ENCODE measurements at regions not wholly inside any gene's neighbourhood (a gene's known extent, or its start where the extent isn't known, plus 50 kb on each side); places are given as distances from the start of the nearest gene placed in this dataset.
"Not testable (repeated sequence)": the region's sequence is repeated elsewhere in the genome, so short reads cannot be mapped to it uniquely, and the experiment has no call there.

DNA sequence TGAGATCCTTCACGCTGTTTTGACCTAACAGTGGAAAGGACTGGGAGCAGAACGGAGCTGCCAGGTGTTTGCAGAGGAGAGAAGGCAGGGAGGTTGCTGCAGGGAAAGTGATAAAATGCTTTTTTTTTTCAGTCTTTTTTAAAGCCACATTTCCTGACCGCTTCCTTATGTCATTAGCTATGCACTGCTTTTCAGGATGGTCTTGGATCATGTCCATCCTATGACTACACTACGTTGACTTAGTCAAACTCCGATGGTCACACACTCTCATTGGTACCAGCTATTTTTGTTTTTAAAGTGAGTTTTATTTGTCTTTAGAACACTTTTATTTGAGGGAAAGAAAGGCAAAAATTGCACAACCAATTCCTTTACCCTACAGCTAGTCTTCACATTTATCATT lies 89.2 kb upstream of the EXOC2 start:
- Histone ChIP-seq H3K27ac (no peak overlapping the region), H3K4me3 (no peak overlapping the region), H3K4me1 (replicated peaks) (no peaks in the 10 kb centered on the region), H3K36me3 (no peaks in the 10 kb centered on the region), H3K9me3 (replicated peaks) (no peaks in the 10 kb centered on the region), H3K27me3 (replicated peaks) (no peaks in the 10 kb centered on the region)
- DNase-seq (ENCODE audit: low read depth in 1 of 2, low spot score in 2 of 2), result no peak

DNA sequence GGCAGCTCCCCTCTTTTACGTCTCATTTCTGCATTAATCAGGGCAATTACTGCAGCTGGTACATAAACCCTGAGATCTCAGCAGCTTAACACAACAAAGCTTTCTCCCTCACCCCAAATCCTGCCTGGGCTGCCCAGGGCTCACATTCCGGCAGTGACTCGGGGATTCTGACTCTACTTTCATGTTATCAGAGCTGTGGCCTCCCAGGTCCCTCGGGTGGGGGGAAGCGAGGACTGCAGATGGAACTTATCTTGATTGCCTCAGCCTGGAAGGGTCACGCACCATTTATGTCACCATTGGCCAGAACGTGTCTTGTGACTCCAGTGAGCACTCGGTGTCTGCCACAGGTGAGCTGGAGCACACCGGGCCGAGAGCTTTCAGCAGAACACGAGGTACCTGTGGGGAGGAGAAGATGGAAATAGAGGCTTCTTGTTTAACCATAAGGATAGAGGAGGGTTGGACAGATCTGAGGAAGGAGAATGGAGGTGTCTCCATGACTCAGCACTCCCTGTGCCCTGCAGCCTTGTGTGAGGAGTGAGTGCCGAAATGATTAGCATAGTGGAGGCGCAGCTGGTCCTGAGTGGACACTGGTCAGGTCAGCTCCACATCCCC lies 88.5 kb upstream of the EXOC2 start:
- DNase-seq (ENCODE audit: low read depth in 1 of 2, low spot score in 2 of 2), result no peak
- no peaks in the 10 kb centered on the region for H3K27me3 ChIP-seq (replicated peaks)
- H3K4me1 ChIP-seq (replicated peaks), result peaks cover 1% of the 10 kb centered on the region
- H3K27ac ChIP-seq, result no peak overlapping the region
- no peak overlapping the region for H3K4me3 ChIP-seq
- H3K9me3 ChIP-seq (replicated peaks), result no peaks in the 10 kb centered on the region
- H3K36me3 ChIP-seq, result no peaks in the 10 kb centered on the region

- no peaks in the 10 kb centered on the region for H3K9me3 ChIP-seq (replicated peaks)
- no peak overlapping the region for H3K27ac ChIP-seq
- H3K4me1 ChIP-seq (replicated peaks), result peaks cover 6% of the 10 kb centered on the region
- H3K27me3 ChIP-seq (replicated peaks), result no peaks in the 10 kb centered on the region
- H3K36me3 ChIP-seq, result no peaks in the 10 kb centered on the region
- H3K4me3 ChIP-seq, result no peak overlapping the region
- DNase-seq (ENCODE audit: low read depth in 1 of 2, low spot score in 2 of 2), result no peak
Measured at GRCh38 chr6:780706-781105, 87.8 kb upstream of the EXOC2 start.

DNA sequence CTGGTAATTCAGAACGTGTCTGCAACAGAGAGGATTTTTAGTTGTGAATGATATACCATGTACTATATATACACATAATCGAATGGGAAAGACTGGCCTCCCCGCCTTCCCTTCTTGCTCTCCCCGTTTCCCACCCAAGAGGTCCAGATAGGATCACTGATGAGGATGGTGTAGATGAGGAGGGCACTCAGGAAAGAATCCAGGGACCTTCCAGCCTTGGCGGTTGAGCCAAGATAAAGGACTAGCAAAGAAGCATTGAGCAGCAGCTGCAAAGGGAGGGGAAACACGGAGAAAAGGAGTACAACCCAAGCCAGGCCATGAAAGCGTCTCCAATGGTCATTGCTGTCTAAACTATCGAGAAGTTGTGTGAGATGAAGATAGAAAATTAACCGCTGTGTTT lies 84.0 kb upstream of the EXOC2 start:
- no peak overlapping the region for H3K27ac ChIP-seq
- no peaks in the 10 kb centered on the region for H3K9me3 ChIP-seq (replicated peaks)
- H3K27me3 ChIP-seq (replicated peaks), result no peaks in the 10 kb centered on the region
- H3K4me3 ChIP-seq, result no peak overlapping the region
- no peaks in the 10 kb centered on the region for H3K36me3 ChIP-seq
- no peak for DNase-seq (ENCODE audit: low read depth in 1 of 2, low spot score in 2 of 2)
- H3K4me1 ChIP-seq (replicated peaks), result peaks cover 6% of the 10 kb centered on the region

GRCh38 chr6:776528-776931 lies 83.6 kb upstream of the EXOC2 start:
- no peaks in the 10 kb centered on the region for H3K9me3 ChIP-seq (replicated peaks)
- 0 out of 2 replicates have a peak overlapping the region, but pooled peaks have one; percentile 3 for H3K27ac ChIP-seq
- peaks cover 6% of the 10 kb centered on the region for H3K4me1 ChIP-seq (replicated peaks)
- H3K36me3 ChIP-seq, result no peaks in the 10 kb centered on the region
- no peak for DNase-seq (ENCODE audit: low read depth in 1 of 2, low spot score in 2 of 2)
- H3K27me3 ChIP-seq (replicated peaks), result no peaks in the 10 kb centered on the region
- H3K4me3 ChIP-seq, result no peak overlapping the region

- H3K4me3 ChIP-seq, result no peak overlapping the region
- H3K27ac ChIP-seq, result no peak overlapping the region
- peak in 1 of 2 experiments; percentile 34 for DNase-seq (ENCODE audit: low read depth in 1 of 2, low spot score in 2 of 2)
- H3K36me3 ChIP-seq, result no peaks in the 10 kb centered on the region
- H3K27me3 ChIP-seq (replicated peaks), result no peaks in the 10 kb centered on the region
- peaks cover 6% of the 10 kb centered on the region for H3K4me1 ChIP-seq (replicated peaks)
- H3K9me3 ChIP-seq (replicated peaks), result no peaks in the 10 kb centered on the region
Measured at GRCh38 chr6:775863-776262, 82.9 kb upstream of the EXOC2 start.

- not testable (repeated sequence) for DNase-seq (ENCODE audit: low read depth in 1 of 2, low spot score in 2 of 2); H3K4me1 ChIP-seq (replicated peaks); H3K36me3 ChIP-seq; H3K27me3 ChIP-seq (replicated peaks); H3K27ac ChIP-seq; H3K9me3 ChIP-seq (replicated peaks); H3K4me3 ChIP-seq
Measured at GRCh38 chr6:771683-772082, 78.7 kb upstream of the EXOC2 start.

GRCh38 chr6:767755-768512 lies 75.0 kb upstream of the EXOC2 start:
- no peaks in the 10 kb centered on the region for H3K4me1 ChIP-seq (replicated peaks)
- peaks cover 3% of the 10 kb centered on the region for H3K36me3 ChIP-seq
- H3K9me3 ChIP-seq (replicated peaks), result peaks cover 2% of the 10 kb centered on the region; the same call in 1 of the 2 replicates
- H3K27ac ChIP-seq, result no peak overlapping the region
- no peak overlapping the region for H3K4me3 ChIP-seq
- DNase-seq (ENCODE audit: low read depth in 1 of 2, low spot score in 2 of 2), result no peak
- H3K27me3 ChIP-seq (replicated peaks), result no peaks in the 10 kb centered on the region

GRCh38 chr6:766625-767024 lies 73.7 kb upstream of the EXOC2 start:
- no peak for DNase-seq (ENCODE audit: low read depth in 1 of 2, low spot score in 2 of 2)
- Histone ChIP-seq H3K36me3 (peaks cover 3% of the 10 kb centered on the region), H3K4me3 (no peak overlapping the region), H3K27me3 (replicated peaks) (no peaks in the 10 kb centered on the region), H3K4me1 (replicated peaks) (peaks cover 10% of the 10 kb centered on the region), H3K27ac (no peak overlapping the region), H3K9me3 (replicated peaks) (peaks cover 2% of the 10 kb centered on the region; the same call in 1 of the 2 replicates)

DNA sequence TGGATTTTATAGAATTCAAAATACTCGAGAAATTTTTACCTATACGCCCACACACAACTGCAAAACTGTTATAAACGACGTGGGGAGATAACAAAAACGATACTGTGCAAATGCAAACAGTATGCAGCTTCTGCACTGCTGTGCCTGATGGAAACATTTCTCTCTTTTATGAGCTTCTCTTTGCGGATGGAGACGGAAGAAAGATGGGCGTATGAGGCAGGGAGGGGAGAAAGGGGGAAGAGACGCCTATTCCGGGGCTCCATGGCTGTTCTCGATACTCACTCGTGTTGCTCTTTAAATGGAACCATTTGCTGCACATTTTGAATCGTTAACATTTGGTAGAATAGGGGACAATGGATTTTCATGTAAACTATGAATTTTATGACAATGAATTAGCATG lies 69.1 kb upstream of the EXOC2 start:
- DNase-seq (ENCODE audit: low read depth in 1 of 2, low spot score in 2 of 2), result no peak
- peak overlapping the region; percentile 33 for H3K4me3 ChIP-seq

GRCh38 chr6:760982-761955 lies 68.3 kb upstream of the EXOC2 start:
- H3K27me3 ChIP-seq (replicated peaks), result no peaks in the 10 kb centered on the region
- DNase-seq (ENCODE audit: low read depth in 1 of 2, low spot score in 2 of 2), result peak; percentile 80 to 88
- peak overlapping the region; percentile 33 for H3K4me3 ChIP-seq

More for the DNA sequence above, 69.1 kb upstream of the EXOC2 start:
- Histone ChIP-seq H3K27ac (peak overlapping the region; percentile 60; the same call in 1 of the 2 replicates), H3K27me3 (replicated peaks) (no peaks in the 10 kb centered on the region), H3K36me3 (0 out of 2 replicates have a peak, but pooled peaks cover 3% of the 10 kb centered on the region), H3K9me3 (replicated peaks) (no peaks in the 10 kb centered on the region), H3K4me1 (replicated peaks) (peaks cover 21% of the 10 kb centered on the region)

GRCh38 chr6:759729-760128 lies 66.8 kb upstream of the EXOC2 start:
- DNase-seq (ENCODE audit: low read depth in 1 of 2, low spot score in 2 of 2), result no peak
- Histone ChIP-seq H3K9me3 (replicated peaks) (no peaks in the 10 kb centered on the region), H3K36me3 (0 out of 2 replicates have a peak, but pooled peaks cover 4% of the 10 kb centered on the region), H3K27me3 (replicated peaks) (no peaks in the 10 kb centered on the region), H3K4me3 (no peak overlapping the region), H3K27ac (no peak overlapping the region), H3K4me1 (replicated peaks) (peaks cover 21% of the 10 kb centered on the region)

More at GRCh38 chr6:760982-761955, 68.3 kb upstream of the EXOC2 start:
- H3K27ac ChIP-seq, result peak overlapping the region; percentile 60
- no peaks in the 10 kb centered on the region for H3K9me3 ChIP-seq (replicated peaks)
- H3K4me1 ChIP-seq (replicated peaks), result peaks cover 21% of the 10 kb centered on the region
- 0 out of 2 replicates have a peak, but pooled peaks cover 4% of the 10 kb centered on the region for H3K36me3 ChIP-seq

DNA sequence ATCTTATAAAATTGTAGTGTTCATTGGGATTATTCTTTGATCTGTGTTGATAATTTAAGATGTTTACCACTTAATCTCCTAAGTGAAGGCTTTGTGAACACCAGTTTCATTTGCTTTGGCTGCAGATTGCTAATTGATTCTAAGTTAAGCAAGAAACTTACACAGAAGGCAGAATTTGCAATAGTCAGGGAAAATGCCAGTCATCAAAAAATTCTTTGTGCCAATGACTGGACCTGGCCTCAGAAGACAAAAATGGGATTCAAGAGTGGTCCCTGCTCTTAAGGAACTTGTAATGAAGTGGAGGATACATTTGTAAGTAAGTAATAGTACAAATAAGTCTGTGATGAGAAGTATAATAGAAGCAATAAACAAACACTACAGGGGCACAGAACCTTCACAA lies 63.3 kb upstream of the EXOC2 start:
- H3K9me3 ChIP-seq (replicated peaks), result no peaks in the 10 kb centered on the region
- DNase-seq (ENCODE audit: low read depth in 1 of 2, low spot score in 2 of 2), result no peak
- 0 out of 2 replicates have a peak, but pooled peaks cover 4% of the 10 kb centered on the region for H3K36me3 ChIP-seq
- no peak overlapping the region for H3K27ac ChIP-seq
- no peak overlapping the region for H3K4me3 ChIP-seq
- no peaks in the 10 kb centered on the region for H3K27me3 ChIP-seq (replicated peaks)
- H3K4me1 ChIP-seq (replicated peaks), result peaks cover 12% of the 10 kb centered on the region

All from SJSA1 (cell line).